WTC11 (cell line): ENCODE measurements at regions not wholly inside any gene's neighbourhood (a gene's known extent, or its start where the extent isn't known, plus 50 kb on each side); places are given as distances from the start of the nearest gene placed in this dataset.

Source experiments
- JAZF1 ChIP-seq: fragments of 250-450 bp; sonication (Bioruptor Pico); IDR thresholded peaks from 2 replicates; pipeline ENCODE4 v1.9.0; 2021; ENCODE audit warnings: moderate library complexity, mild to moderate bottlenecking, inconsistent platforms
- NFYB ChIP-seq: sonication (generic); formaldehyde crosslinking; conservative IDR thresholded peaks from 2 replicates; pipeline ENCODE4 v1.8.0; 2022; ENCODE audit warnings: low read depth, missing genetic modification reagents
- NR3C1 ChIP-seq: sonication (generic); formaldehyde crosslinking; conservative IDR thresholded peaks from 2 replicates; pipeline ENCODE4 v1.8.1; 2023; ENCODE audit warnings: low read depth, mild to moderate bottlenecking, missing genetic modification reagents
- SP1 ChIP-seq: sonication (generic); formaldehyde crosslinking; conservative IDR thresholded peaks from 2 replicates; pipeline ENCODE4 v1.8.1; 2022; ENCODE audit warnings: missing genetic modification reagents
- ZNF121 ChIP-seq: sonication (generic); formaldehyde crosslinking; IDR thresholded peaks from 2 replicates; pipeline ENCODE4 v1.8.0; 2023; ENCODE audit warnings: missing genetic modification reagents
- ZNF138 ChIP-seq: sonication (generic); formaldehyde crosslinking; conservative IDR thresholded peaks from 2 replicates; pipeline ENCODE4 v1.8.1; 2022; ENCODE audit warnings: mild to moderate bottlenecking, moderate library complexity, missing genetic modification reagents
- ZNF232 ChIP-seq: sonication (generic); formaldehyde crosslinking; IDR thresholded peaks from 2 replicates; pipeline ENCODE4 v1.8.0; 2022; ENCODE audit warnings: mild to moderate bottlenecking, missing genetic modification reagents
- ZNF317 ChIP-seq: sonication (generic); formaldehyde crosslinking; IDR thresholded peaks from 2 replicates; pipeline ENCODE4 v1.8.1; 2023; ENCODE audit warnings: low read depth, mild to moderate bottlenecking, moderate library complexity, missing genetic modification reagents, borderline replicate concordance
- ZNF423 ChIP-seq: fragments of 250-450 bp; sonication (Bioruptor Pico); IDR thresholded peaks from 2 replicates; pipeline ENCODE4 v2.1.2; 2022; ENCODE audit warnings: mild to moderate bottlenecking, moderate library complexity
- TF ChIP-seq, protein P1 (sequence below): sonication (generic); formaldehyde crosslinking; IDR thresholded peaks from 2 replicates; pipeline ENCODE4 v1.8.1; 2023; ENCODE audit warnings: mild to moderate bottlenecking, moderate library complexity, missing genetic modification reagents
- TF ChIP-seq, protein P2 (sequence below): sonication (generic); formaldehyde crosslinking; IDR thresholded peaks from 2 replicates; pipeline ENCODE4 v1.8.0; 2023; ENCODE audit warnings: mild to moderate bottlenecking, missing genetic modification reagents
- TF ChIP-seq, protein P3 (sequence below): sonication (generic); formaldehyde crosslinking; IDR thresholded peaks from 2 replicates; pipeline ENCODE4 v1.8.0; 2022; ENCODE audit warnings: mild to moderate bottlenecking, missing genetic modification reagents
- TF ChIP-seq, protein P4 (sequence below): fragments of 200-600 bp; IDR thresholded peaks from 2 replicates; pipeline ENCODE4 v1.8.0; 2022; ENCODE audit warnings: antibody characterized with exemption
- TF ChIP-seq, protein P5 (sequence below): sonication (generic); formaldehyde crosslinking; IDR thresholded peaks from 2 replicates; pipeline ENCODE4 v1.8.1; 2023; ENCODE audit warnings: mild to moderate bottlenecking, missing genetic modification reagents, moderate library complexity

DNA sequence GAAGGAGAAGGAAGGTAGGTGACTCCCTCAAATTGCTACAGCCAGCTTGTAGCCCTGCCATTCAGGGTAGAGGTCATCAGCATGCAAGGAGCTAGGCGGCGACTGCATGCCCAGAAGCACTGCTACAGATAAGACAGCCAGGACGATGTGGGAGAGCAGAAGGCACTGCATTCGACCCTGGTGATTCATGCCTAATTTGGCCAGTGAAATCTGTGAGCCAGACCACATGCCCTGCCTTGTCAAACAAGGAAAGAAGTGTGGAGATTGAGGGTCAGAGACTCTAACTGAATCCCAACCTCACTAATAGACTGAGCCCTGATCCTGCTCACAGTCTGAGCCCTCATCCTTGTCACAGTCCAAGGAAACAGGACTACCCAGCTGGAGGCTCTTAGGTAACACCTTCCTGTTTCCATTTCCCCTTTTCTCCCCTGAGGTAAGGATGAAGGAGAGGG is 86.6 kb downstream of the LINGO1 start:
- TF ChIP-seq ZNF317 (CRISPR knock-in tag) (no peak), ZNF232 (CRISPR knock-in tag) (no peak), ZNF423 (CRISPR knock-in tag) (no peak), ZNF138 (CRISPR knock-in tag) (no peak), JAZF1 (no peak), NR3C1 (CRISPR knock-in tag) (no peak), NFYB (CRISPR knock-in tag) (no peak), ZNF121 (CRISPR knock-in tag) (no peak), SP1 (CRISPR knock-in tag) (no peak)
- TF ChIP-seq, protein P1, sequence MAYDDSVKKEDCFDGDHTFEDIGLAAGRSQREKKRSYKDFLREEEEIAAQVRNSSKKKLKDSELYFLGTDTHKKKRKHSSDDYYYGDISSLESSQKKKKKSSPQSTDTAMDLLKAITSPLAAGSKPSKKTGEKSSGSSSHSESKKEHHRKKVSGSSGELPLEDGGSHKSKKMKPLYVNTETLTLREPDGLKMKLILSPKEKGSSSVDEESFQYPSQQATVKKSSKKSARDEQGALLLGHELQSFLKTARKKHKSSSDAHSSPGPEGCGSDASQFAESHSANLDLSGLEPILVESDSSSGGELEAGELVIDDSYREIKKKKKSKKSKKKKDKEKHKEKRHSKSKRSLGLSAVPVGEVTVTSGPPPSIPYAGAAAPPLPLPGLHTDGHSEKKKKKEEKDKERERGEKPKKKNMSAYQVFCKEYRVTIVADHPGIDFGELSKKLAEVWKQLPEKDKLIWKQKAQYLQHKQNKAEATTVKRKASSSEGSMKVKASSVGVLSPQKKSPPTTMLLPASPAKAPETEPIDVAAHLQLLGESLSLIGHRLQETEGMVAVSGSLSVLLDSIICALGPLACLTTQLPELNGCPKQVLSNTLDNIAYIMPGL (CRISPR knock-in tag), result no peak
- TF ChIP-seq, protein P2, sequence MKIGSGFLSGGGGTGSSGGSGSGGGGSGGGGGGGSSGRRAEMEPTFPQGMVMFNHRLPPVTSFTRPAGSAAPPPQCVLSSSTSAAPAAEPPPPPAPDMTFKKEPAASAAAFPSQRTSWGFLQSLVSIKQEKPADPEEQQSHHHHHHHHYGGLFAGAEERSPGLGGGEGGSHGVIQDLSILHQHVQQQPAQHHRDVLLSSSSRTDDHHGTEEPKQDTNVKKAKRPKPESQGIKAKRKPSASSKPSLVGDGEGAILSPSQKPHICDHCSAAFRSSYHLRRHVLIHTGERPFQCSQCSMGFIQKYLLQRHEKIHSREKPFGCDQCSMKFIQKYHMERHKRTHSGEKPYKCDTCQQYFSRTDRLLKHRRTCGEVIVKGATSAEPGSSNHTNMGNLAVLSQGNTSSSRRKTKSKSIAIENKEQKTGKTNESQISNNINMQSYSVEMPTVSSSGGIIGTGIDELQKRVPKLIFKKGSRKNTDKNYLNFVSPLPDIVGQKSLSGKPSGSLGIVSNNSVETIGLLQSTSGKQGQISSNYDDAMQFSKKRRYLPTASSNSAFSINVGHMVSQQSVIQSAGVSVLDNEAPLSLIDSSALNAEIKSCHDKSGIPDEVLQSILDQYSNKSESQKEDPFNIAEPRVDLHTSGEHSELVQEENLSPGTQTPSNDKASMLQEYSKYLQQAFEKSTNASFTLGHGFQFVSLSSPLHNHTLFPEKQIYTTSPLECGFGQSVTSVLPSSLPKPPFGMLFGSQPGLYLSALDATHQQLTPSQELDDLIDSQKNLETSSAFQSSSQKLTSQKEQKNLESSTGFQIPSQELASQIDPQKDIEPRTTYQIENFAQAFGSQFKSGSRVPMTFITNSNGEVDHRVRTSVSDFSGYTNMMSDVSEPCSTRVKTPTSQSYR (CRISPR knock-in tag), result no peak
- TF ChIP-seq, protein P3, sequence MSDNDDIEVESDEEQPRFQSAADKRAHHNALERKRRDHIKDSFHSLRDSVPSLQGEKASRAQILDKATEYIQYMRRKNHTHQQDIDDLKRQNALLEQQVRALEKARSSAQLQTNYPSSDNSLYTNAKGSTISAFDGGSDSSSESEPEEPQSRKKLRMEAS, result no peak
- TF ChIP-seq, protein P4, sequence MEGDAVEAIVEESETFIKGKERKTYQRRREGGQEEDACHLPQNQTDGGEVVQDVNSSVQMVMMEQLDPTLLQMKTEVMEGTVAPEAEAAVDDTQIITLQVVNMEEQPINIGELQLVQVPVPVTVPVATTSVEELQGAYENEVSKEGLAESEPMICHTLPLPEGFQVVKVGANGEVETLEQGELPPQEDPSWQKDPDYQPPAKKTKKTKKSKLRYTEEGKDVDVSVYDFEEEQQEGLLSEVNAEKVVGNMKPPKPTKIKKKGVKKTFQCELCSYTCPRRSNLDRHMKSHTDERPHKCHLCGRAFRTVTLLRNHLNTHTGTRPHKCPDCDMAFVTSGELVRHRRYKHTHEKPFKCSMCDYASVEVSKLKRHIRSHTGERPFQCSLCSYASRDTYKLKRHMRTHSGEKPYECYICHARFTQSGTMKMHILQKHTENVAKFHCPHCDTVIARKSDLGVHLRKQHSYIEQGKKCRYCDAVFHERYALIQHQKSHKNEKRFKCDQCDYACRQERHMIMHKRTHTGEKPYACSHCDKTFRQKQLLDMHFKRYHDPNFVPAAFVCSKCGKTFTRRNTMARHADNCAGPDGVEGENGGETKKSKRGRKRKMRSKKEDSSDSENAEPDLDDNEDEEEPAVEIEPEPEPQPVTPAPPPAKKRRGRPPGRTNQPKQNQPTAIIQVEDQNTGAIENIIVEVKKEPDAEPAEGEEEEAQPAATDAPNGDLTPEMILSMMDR, result no peak
- TF ChIP-seq, protein P5, sequence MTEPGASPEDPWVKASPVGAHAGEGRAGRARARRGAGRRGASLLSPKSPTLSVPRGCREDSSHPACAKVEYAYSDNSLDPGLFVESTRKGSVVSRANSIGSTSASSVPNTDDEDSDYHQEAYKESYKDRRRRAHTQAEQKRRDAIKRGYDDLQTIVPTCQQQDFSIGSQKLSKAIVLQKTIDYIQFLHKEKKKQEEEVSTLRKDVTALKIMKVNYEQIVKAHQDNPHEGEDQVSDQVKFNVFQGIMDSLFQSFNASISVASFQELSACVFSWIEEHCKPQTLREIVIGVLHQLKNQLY (CRISPR knock-in tag), result no peak
